GM19463 (cell line): ENCODE measurements at regions not wholly inside any gene's neighbourhood (a gene's known extent, or its start where the extent isn't known, plus 50 kb on each side); places are given as distances from the start of the nearest gene placed in this dataset.

ENCODE experiments used
- ATAC-seq: cut with Tn5 transposase; IDR thresholded peaks from one replicate; pipeline ENCODE4 v1.9.1; 2021; ENCODE audit warnings: mild to moderate bottlenecking, moderate library complexity; ENCODE audit not compliant: unreplicated experiment

DNA sequence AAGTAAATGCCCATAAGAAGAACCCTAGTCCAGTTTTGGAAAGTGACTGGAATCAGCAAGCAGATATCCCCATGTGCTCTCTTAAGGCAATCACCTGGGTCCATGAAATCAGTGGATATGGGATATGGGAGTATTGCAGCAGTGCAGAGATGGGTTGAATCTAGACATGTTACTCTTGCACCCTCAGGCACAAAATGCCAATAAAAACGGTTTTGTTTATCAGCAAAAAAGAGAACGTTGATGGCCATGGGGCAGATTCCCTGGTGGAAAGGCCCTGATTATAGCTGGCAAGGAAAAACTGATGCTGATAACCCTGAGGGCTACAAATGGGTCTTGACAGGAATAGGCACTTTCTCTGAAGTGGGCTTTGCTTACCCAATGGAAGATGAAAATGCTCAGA is 380.2 kb upstream of the SEMA6D start:
- ATAC-seq = no peak

GRCh38 chr15:47337836-47338235 is 379.5 kb upstream of the SEMA6D start:
- no peak for ATAC-seq

GRCh38 chr15:47338771-47339170 is 378.5 kb upstream of the SEMA6D start:
- ATAC-seq = no peak

DNA sequence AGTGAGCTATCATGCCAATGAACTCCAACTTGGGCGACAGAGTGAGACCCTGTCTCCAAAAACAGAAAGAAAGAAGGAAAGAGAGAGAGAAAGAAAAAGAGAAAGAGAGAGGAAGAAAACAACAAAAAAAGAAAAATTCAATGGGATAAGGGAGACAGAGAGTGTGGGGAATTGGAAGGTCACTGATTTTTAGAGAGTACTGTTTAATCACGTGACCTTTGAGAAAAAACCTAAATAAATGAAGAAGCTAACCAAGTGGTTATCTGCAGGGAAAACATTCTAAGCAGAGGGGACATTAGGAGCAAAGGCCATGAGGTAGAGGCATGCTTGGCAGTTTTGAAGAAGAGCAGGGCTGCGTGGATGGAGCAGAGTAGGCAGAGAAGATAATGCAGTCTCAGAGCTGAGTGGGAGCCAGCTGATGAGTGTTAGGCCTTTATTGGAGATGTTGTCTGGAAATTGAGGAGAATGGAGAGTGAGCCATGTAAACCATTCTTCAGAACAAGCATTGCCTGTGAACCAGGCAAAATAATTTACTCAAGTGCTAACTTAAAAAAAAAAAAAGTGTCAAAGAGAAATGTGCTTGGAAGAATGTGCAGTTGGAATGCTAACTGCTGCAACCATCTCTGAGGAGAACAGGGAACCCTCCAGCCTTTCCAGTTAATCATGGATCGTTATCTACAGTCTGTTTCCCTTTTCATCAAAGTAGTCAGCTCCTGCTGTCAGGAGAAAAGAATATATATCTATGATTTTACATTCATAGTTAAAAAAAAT is 377.3 kb upstream of the SEMA6D start:
- ATAC-seq = no peak

DNA sequence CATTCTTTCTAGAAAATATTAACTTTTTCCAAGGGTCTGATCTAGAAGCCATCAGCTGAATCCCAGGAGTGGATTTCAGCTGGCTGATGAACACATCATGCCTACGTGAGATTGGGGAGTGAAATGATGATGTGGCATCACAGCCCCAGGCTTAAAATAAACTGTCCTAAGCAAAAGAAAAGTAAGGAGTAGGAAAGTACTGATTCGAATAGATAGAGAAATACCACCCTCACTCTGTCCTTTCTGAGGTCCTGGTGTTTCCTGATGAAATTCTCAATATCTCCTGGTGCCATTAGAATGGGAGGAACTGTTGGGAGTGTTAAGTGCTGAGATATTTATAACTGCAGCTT is 376.8 kb upstream of the SEMA6D start:
- no peak for ATAC-seq

- ATAC-seq = no peak
These were observed 368.1 kb upstream of the SEMA6D start for GRCh38 chr15:47349179-47349578.

DNA sequence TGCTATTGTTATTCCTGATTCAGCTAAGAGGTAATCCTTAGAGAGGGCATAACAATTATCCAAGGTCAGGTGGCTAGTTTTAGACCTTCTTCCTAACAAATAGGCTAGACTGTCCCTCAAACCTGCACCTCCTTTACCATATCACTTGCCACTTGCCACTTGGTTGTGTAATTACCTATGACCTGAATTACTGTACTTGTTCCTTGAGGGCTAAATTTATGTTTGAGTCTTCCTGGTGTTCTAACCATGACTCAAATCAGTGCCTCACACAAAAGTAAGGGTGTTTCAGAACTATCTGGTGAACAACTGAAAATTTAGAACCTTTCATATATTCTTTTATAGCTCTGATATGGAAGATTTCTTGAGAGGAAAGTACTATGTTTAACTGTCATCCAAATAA is 365.8 kb upstream of the SEMA6D start:
- ATAC-seq = no peak

- ATAC-seq = no peak
These were observed 365.1 kb upstream of the SEMA6D start for GRCh38 chr15:47352217-47352616.

DNA sequence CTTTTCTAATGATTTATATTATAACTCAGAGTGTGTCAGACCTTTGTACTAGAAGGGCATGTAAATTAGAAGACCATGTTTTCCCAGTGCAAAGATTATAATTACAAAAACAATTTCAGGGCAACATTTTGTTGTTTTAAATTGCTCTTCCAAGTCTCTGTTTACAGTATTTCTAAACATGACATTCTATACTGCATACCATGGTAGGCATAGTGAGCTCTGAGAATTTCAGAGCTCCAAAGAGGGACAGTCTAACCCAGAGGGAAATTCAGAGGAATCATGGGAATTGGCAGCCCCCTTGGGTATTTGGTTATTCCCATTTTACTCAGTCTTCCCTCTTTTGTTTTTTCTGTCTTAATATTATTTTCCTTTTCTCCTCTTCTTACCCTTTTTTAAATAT is 361.5 kb upstream of the SEMA6D start:
- ATAC-seq = no peak

DNA sequence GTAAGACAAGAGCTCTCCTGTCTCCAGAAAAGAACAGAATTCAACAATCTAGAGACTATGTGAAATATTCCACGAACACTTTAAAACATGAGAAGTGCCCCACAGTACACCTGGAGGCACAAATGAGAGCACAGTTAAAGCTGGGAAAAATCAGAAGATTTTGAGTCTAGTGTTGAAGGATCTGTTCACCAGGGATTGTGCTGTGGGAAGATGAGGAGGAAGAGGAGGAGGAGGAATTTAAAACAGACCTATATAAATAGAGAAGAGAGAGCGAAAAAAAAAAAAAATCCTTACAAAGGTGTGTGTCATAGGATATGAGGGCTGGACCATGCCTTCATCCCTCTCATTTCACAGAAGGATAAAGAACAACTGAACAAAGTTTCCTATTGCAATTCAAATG is 361.0 kb upstream of the SEMA6D start:
- ATAC-seq = no peak

DNA sequence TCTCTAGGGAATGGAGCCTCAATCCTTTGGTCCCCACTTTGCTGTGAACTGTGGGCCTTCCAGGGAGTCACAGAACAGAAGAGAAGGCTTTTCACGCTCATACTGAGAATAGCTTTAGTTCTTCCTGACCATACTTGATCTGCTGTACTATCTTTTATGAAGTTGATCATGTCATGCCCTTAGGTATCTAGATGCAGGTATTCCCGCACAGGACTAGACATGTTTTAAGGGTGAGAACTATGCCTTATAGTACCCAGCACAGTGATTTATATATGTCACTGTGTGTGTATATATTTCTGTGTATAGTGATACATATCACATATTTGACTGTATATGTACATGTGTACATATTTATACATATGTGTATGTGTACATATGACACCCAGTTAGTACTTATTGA is 358.4 kb upstream of the SEMA6D start:
- ATAC-seq = no peak

DNA sequence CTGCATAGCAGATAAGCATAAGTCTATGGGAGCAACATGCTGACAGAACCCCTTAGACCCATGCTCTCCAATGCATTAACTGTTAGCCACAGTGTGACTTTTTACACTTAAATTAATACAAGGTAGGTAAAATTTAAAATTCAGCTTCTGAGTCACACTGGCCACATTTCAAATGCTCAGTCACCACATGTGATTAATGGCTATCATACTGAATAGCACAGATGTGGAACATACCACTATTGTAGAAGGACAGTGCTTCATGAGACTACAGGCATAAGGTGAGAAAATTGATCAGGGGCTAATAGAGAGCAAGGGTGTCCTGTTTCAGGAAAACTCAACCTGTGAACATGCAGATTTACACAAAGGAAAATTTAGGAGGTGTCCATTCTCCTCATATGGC is 357.0 kb upstream of the SEMA6D start:
- no peak for ATAC-seq

DNA sequence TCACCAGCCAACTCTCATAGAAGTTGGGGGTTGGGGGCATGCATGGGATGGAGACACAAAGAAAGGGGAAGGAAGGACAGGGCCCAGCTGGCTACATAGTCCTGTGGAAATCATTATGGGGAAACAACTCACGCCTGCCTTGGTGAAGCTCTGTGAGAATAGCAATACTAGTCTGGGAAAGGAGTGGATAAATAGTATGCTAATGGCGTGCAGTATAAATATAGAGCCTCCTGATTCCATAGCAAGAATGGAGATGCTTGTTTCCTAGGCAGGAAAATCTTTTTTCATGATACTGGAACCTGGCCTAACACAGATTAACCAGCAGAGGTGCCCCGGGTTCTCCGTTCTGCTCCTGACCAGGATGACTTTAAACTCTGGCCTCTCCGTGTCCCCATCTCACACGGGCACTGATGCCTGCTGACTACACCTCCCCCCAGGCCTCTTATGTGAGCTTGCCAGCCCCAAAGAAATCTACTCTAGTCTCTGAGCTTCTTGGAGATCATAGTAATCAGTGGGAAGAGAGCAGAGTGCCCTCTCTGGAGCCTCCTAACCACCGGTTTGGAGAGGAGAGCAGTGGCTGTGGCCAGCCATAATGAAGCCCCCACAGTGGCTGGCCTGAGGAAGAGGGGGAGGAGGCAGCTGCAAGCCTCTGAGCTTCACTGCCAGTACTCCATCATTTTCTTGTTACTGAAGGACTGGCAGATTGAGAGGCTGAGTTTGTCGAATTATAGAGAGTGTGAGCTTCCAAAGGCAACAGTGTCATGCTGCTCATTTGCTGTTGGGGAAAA is 355.0 kb upstream of the SEMA6D start:
- ATAC-seq = no peak

- no peak for ATAC-seq
These were observed 353.7 kb upstream of the SEMA6D start for GRCh38 chr15:47363653-47364052.

GRCh38 chr15:47364230-47365141 is 352.8 kb upstream of the SEMA6D start:
- no peak for ATAC-seq

DNA sequence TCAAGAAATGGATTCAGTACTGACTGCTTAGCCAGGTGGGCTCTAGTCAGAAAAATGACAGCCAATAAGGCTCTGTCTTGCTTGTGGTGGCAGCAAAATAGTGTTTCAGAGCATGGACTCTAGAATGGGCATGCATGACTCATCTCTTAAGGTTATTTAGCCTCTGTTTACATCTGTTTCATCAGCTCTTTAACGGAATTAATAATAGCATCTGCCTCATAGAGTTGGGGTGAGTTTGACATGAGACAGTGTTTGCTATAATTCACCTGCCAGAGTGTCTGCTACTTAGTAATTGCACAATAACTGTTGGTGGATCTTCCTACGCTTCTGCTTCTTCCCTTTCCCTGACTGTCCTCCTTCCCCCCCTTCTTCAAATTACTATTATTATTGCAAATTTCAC is 350.4 kb upstream of the SEMA6D start:
- ATAC-seq = no peak

- ATAC-seq = no peak
These were observed 349.4 kb upstream of the SEMA6D start for GRCh38 chr15:47367726-47368390.

GRCh38 chr15:47371939-47372338 is 345.4 kb upstream of the SEMA6D start:
- ATAC-seq = no peak

DNA sequence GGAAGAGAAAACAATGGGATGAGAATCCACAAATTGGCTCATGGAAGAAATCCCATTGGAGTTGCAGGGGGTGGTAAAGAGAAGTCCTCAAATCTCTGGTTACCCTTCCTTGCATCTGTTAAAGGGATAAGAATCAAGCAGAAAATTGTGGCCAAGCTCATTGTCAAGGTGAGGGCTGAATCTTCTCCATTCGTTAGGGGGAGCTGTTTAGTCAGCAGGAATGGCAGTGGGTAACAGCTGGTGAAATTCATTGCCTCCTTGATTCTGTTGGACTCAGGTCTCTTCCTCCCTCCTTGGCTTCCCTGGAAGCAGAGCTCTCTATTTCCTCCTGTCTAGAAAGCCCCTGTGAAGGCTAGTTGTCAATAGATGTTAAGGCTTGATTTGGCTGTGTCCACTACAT is 343.1 kb upstream of the SEMA6D start:
- no peak for ATAC-seq

DNA sequence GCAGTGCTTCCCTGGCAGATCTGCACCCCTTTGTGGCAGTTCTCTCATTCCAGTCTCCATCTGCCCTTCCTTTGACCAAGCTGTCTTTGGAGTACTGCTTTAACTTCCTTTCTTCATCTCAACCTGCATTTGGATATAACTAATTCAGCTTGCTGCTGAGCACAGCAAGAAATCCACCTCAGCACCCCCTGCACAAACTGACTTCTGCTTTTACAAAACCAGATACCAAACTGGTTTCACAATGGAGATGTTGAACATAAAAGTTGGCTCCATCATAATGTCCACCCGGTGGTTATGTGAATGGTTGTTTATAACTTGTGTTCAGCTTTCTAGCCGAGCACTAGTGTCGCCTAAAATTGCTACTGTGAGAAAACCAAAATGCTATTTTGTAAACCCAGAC is 341.1 kb upstream of the SEMA6D start:
- ATAC-seq = no peak

GRCh38 chr15:47377465-47377864 is 339.8 kb upstream of the SEMA6D start:
- ATAC-seq = no peak
